Lung (tissue), 11 donors: ENCODE measurements at regions not wholly inside any gene's neighbourhood (a gene's known extent, or its start where the extent isn't known, plus 50 kb on each side); places are given as distances from the start of the nearest gene placed in this dataset.

ENCODE experiments used
- ATAC-seq: fragments of 200-7000 bp; cut with Tn5 transposase; one replicate; pipeline ENCODE4 v1.9.1; 2020; ENCODE audit warnings: moderate number of reproducible peaks; ENCODE audit not compliant: insufficient read depth, low FRiP score
- DNase-seq, 3 donors: peaks; one replicate each; pipeline ENCODE4 v3.0.0-alpha.2; 2013 to 2017
- H3K27ac ChIP-seq, 2 donors: one replicate each; pipeline ENCODE4 v1.5.1; 2013; ENCODE audit warnings: mild to moderate bottlenecking in 2 of 2, moderate library complexity in 2 of 2, control low read depth in 1 of 2, inconsistent platforms in 1 of 2, low read depth in 1 of 2, low read length in 1 of 2
- H3K27me3 ChIP-seq, 3 donors: one replicate each; pipeline ENCODE4 v1.5.1; 2013; ENCODE audit warnings: low read length in 2 of 3; ENCODE audit not compliant: control insufficient read depth in 3 of 3, insufficient read depth in 3 of 3
- H3K36me3 ChIP-seq, 4 donors: one replicate each; pipeline ENCODE4 v1.5.1; 2013; ENCODE audit warnings: low read length in 4 of 4, mild to moderate bottlenecking in 1 of 4, moderate library complexity in 1 of 4; ENCODE audit not compliant: control insufficient read depth in 4 of 4, insufficient read depth in 4 of 4
- H3K4me1 ChIP-seq, 5 donors: one replicate each; pipeline ENCODE4 v1.5.1; 2013; ENCODE audit warnings: low read length in 5 of 5, mild to moderate bottlenecking in 2 of 5, moderate library complexity in 1 of 5; ENCODE audit not compliant: control insufficient read depth in 5 of 5, insufficient read depth in 5 of 5
- H3K4me3 ChIP-seq: one replicate; pipeline ENCODE4 v1.5.1; 2013; ENCODE audit warnings: mild to moderate bottlenecking, control low read depth, moderate library complexity
- H3K9ac ChIP-seq, 2 donors: one replicate each; pipeline ENCODE4 v1.5.1; 2013; ENCODE audit warnings: low read length in 2 of 2, control low read depth in 1 of 2; ENCODE audit not compliant: insufficient read depth in 1 of 2
- H3K9me3 ChIP-seq, 4 donors: one replicate each; pipeline ENCODE4 v1.5.1; 2013; ENCODE audit warnings: low read length in 3 of 4, mild to moderate bottlenecking in 1 of 4, moderate library complexity in 1 of 4; ENCODE audit not compliant: control insufficient read depth in 4 of 4, insufficient read depth in 3 of 4
- CTCF ChIP-seq: IDR thresholded peaks from 2 replicates; pipeline ENCODE4 v1.5.1; 2012; ENCODE audit warnings: mild to moderate bottlenecking; ENCODE audit errors: control extremely low read depth, extremely low read depth
- WGBS, 2 donors: extraction: QIAGEN DNeasy Blood & Tissue Kit; methylation state at CpG; one replicate each; pipeline ENCODE4 v1.1.7; 2013; 5-methylcytosine and 5-hydroxymethylcytosine counted together
- donor health status: control.
- donor health status: control.
- donor health status: Bipolar disorder and iron deficiency.
- donor health status: healthy.
- donor health status: DM: yes; HTN: yes; CAD: no.

- H3K4me3 ChIP-seq: no peak overlapping the region
- WGBS, 2 donors: 41 to 74% methylated on average over 11 of the region's 11 CpGs
- DNase-seq (no peak), ATAC-seq (peak; percentile 30)
- no peak overlapping the region for H3K27ac ChIP-seq
- H3K27me3 ChIP-seq: no peaks in the 10 kb centered on the region
- H3K4me1 ChIP-seq: peaks cover 2 to 19% (median 6%) of the 10 kb centered on the region in 5 donors
- H3K9ac ChIP-seq: no peak overlapping the region
- H3K36me3 ChIP-seq: no peaks in the 10 kb centered on the region
- H3K9me3 ChIP-seq: no peaks in the 10 kb centered on the region
- TF ChIP-seq CTCF: no peak
Observed at GRCh38 chr3:193982258-193982659, 153.7 kb upstream of the HES1 start.

GRCh38 chr3:193983846-193984818, 151.8 kb upstream of the HES1 start:
- no peaks in the 10 kb centered on the region for H3K9me3 ChIP-seq
- no peak overlapping the region for H3K9ac ChIP-seq
- H3K36me3 ChIP-seq: no peaks in the 10 kb centered on the region
- no peak for ATAC-seq
- H3K27me3 ChIP-seq: no peaks in the 10 kb centered on the region
- WGBS, 2 donors: 65 to 73% methylated on average over 7 of the region's 7 CpGs
- peaks cover 4 to 17% (median 7%) of the 10 kb centered on the region in 5 donors for H3K4me1 ChIP-seq
- no peak for TF ChIP-seq CTCF
- H3K4me3 ChIP-seq: no peak overlapping the region
- no peak for DNase-seq
- peak overlapping the region in 1 of 2 donors; percentile 49 for H3K27ac ChIP-seq

- no peak for TF ChIP-seq CTCF
- DNase-seq (no peak), ATAC-seq (no peak)
- no peak overlapping the region for H3K4me3 ChIP-seq
- WGBS, 2 donors: 70 to 76% methylated on average over 6 of the region's 6 CpGs
- H3K9me3 ChIP-seq: no peaks in the 10 kb centered on the region
- no peaks in the 10 kb centered on the region for H3K27me3 ChIP-seq
- H3K27ac ChIP-seq: no peak overlapping the region
- peaks cover 4 to 17% (median 7%) of the 10 kb centered on the region in 5 donors for H3K4me1 ChIP-seq
- H3K9ac ChIP-seq: no peak overlapping the region
- H3K36me3 ChIP-seq: no peaks in the 10 kb centered on the region
Observed at GRCh38 chr3:193984876-193985275, 151.1 kb upstream of the HES1 start.
